Smooth muscle cell (in vitro differentiated cells): ENCODE measurements at regions not wholly inside any gene's neighbourhood (a gene's known extent, or its start where the extent isn't known, plus 50 kb on each side); places are given as distances from the start of the nearest gene placed in this dataset.

Source experiments
- DNase-seq: peaks from one replicate; lab custom pipeline; 2025; ENCODE audit not compliant: unreplicated experiment; lab: John Stamatoyannopoulos, UW
- H2AFZ ChIP-seq: fragments of 200-600 bp; sonication (generic); 2 replicates; pipeline ENCODE4 v1.6.0; 2016; ENCODE audit warnings: antibody characterized with exemption, low read depth, mild to moderate bottlenecking
- H3F3A ChIP-seq: fragments of 200-600 bp; sonication (generic); 2 replicates; pipeline ENCODE4 v1.6.0; 2017; ENCODE audit warnings: antibody characterized with exemption, low read depth
- H3K27ac ChIP-seq: fragments of 200-600 bp; sonication (generic); 2 replicates; pipeline ENCODE4 v1.5.1; 2016; ENCODE audit warnings: low read depth, mild to moderate bottlenecking
- H3K27me3 ChIP-seq: fragments of 200-600 bp; sonication (generic); 2 replicates; pipeline ENCODE4 v1.6.1; 2016; ENCODE audit warnings: low read depth, mild to moderate bottlenecking
- H3K36me3 ChIP-seq: fragments of 200-600 bp; sonication (generic); 2 replicates; pipeline ENCODE4 v1.5.1; 2016; ENCODE audit warnings: low read depth
- H3K4me1 ChIP-seq: fragments of 200-600 bp; sonication (generic); 2 replicates; pipeline ENCODE4 v1.5.1; 2016; ENCODE audit warnings: low read depth
- H3K4me2 ChIP-seq: fragments of 200-600 bp; sonication (generic); 2 replicates; pipeline ENCODE4 v1.6.0; 2016; ENCODE audit warnings: mild to moderate bottlenecking
- H3K4me3 ChIP-seq: fragments of 200-600 bp; sonication (generic); 2 replicates; pipeline ENCODE4 v1.5.1; 2016; ENCODE audit warnings: mild to moderate bottlenecking
- H3K79me2 ChIP-seq: fragments of 200-600 bp; sonication (generic); 2 replicates; pipeline ENCODE4 v1.6.0; 2016; ENCODE audit warnings: low read depth, mild to moderate bottlenecking
- H3K9ac ChIP-seq: fragments of 200-600 bp; sonication (generic); 2 replicates; pipeline ENCODE4 v1.6.0; 2016; ENCODE audit warnings: low read depth
- H3K9me3 ChIP-seq: fragments of 200-600 bp; sonication (generic); replicated peaks from 2 replicates; pipeline ENCODE4 v1.5.1; 2016; ENCODE audit warnings: low read depth
- H4K20me1 ChIP-seq: fragments of 200-600 bp; sonication (generic); 2 replicates; pipeline ENCODE4 v1.6.0; 2016; ENCODE audit warnings: low read depth
- CTCF ChIP-seq: fragments of 200-600 bp; sonication (generic); IDR thresholded peaks from 2 replicates; pipeline ENCODE4 v1.5.1; 2017; ENCODE audit warnings: borderline replicate concordance, mild to moderate bottlenecking, antibody characterized with exemption; ENCODE audit not compliant: insufficient read depth, poor library complexity, severe bottlenecking
- WGBS: methylation state at CpG from one replicate; pipeline ENCODE4 v1.1.7; 2016; ENCODE audit warnings: low lambda C conversion rate; 5-methylcytosine and 5-hydroxymethylcytosine counted together

GRCh38 chr10:57849691-57850357 is 417.9 kb downstream of the IPMK start:
- no peak overlapping the region for H3K9ac ChIP-seq
- no peak overlapping the region for H3K4me3 ChIP-seq
- H3K9me3 ChIP-seq = no peaks in the 10 kb centered on the region
- no peaks in the 10 kb centered on the region for H3K36me3 ChIP-seq
- no peak for DNase-seq
- H2AFZ ChIP-seq = no peak overlapping the region
- no peaks in the 10 kb centered on the region for H4K20me1 ChIP-seq
- H3F3A ChIP-seq = no peaks in the 10 kb centered on the region
- H3K79me2 ChIP-seq = no peaks in the 10 kb centered on the region
- H3K27me3 ChIP-seq = no peaks in the 10 kb centered on the region
- no peak overlapping the region for H3K27ac ChIP-seq
- TF ChIP-seq CTCF = peak; percentile 38
- WGBS = 84% methylated on average over 1 of the region's 1 CpG
- H3K4me1 ChIP-seq = no peaks in the 10 kb centered on the region
- no peak overlapping the region for H3K4me2 ChIP-seq

- Histone ChIP-seq H3K4me2 (no peak overlapping the region), H3K4me3 (no peak overlapping the region), H3K27me3 (no peaks in the 10 kb centered on the region)
Observed at GRCh38 chr10:57846307-57847065, 421.2 kb downstream of the IPMK start.

GRCh38 chr10:57844387-57844998 is 423.2 kb downstream of the IPMK start:
- Histone ChIP-seq H3K27me3 (no peaks in the 10 kb centered on the region), H3K36me3 (no peaks in the 10 kb centered on the region), H3F3A (no peaks in the 10 kb centered on the region), H3K9ac (no peak overlapping the region), H2AFZ (no peak overlapping the region), H3K79me2 (no peaks in the 10 kb centered on the region), H3K4me1 (no peaks in the 10 kb centered on the region), H4K20me1 (no peaks in the 10 kb centered on the region), H3K4me3 (no peak overlapping the region), H3K9me3 (no peaks in the 10 kb centered on the region), H3K27ac (no peak overlapping the region), H3K4me2 (no peak overlapping the region)
- no peak for TF ChIP-seq CTCF
- 88% methylated on average over 4 of the region's 4 CpGs for WGBS
- DNase-seq = no peak

More at GRCh38 chr10:57846307-57847065, 421.2 kb downstream of the IPMK start:
- no peak overlapping the region for H3K27ac ChIP-seq
- DNase-seq = no peak
- no peaks in the 10 kb centered on the region for H4K20me1 ChIP-seq
- no peak for TF ChIP-seq CTCF
- WGBS = 88% methylated on average over 2 of the region's 2 CpGs
- H3K9me3 ChIP-seq = no peaks in the 10 kb centered on the region
- H3K4me1 ChIP-seq = no peaks in the 10 kb centered on the region
- no peak overlapping the region for H3K9ac ChIP-seq
- no peak overlapping the region for H2AFZ ChIP-seq
- H3F3A ChIP-seq = no peaks in the 10 kb centered on the region
- no peaks in the 10 kb centered on the region for H3K79me2 ChIP-seq
- H3K36me3 ChIP-seq = no peaks in the 10 kb centered on the region
